ENCODE measurements at regions not wholly inside any gene's neighbourhood (a gene's known extent, or its start where the extent isn't known, plus 50 kb on each side); places are given as distances from the start of the nearest gene placed in this dataset.

- no peak overlapping the region for H3K27ac ChIP-seq (ENCODE audit: low read depth in 2 of 2, low read length in 1 of 2)
- H3K9me3 ChIP-seq (ENCODE audit: control insufficient read depth in 2 of 2, insufficient read depth in 1 of 2, low read depth in 1 of 2, low read length in 1 of 2), result no peaks in the 10 kb centered on the region
- no peaks in the 10 kb centered on the region for H3K27me3 ChIP-seq (ENCODE audit: control insufficient read depth in 1 of 2, insufficient read depth in 2 of 2, low read length in 2 of 2)
- 64 to 67% methylated on average over 3 of the region's 3 CpGs for WGBS, 2 donors
- H3K4me1 ChIP-seq (ENCODE audit: control insufficient read depth in 2 of 2, insufficient read depth in 2 of 2, low read length in 1 of 2), result no peaks in the 10 kb centered on the region
- no peak overlapping the region for H3K4me3 ChIP-seq (ENCODE audit: low read depth in 1 of 2, low read length in 2 of 2)
- no peaks in the 10 kb centered on the region for H3K36me3 ChIP-seq (ENCODE audit: control insufficient read depth in 2 of 2, insufficient read depth in 2 of 2, low read length in 1 of 2)
Observed at GRCh38 chr12:65567820-65568219, 256.5 kb upstream of the HMGA2 start.

- Histone ChIP-seq H3K9me3 (ENCODE audit: control insufficient read depth in 2 of 2, insufficient read depth in 1 of 2, low read depth in 1 of 2, low read length in 1 of 2) (no peaks in the 10 kb centered on the region), H3K4me3 (ENCODE audit: low read depth in 1 of 2, low read length in 2 of 2) (no peak overlapping the region), H3K27ac (ENCODE audit: low read depth in 2 of 2, low read length in 1 of 2) (no peak overlapping the region), H3K27me3 (ENCODE audit: control insufficient read depth in 1 of 2, insufficient read depth in 2 of 2, low read length in 2 of 2) (no peaks in the 10 kb centered on the region), H3K36me3 (ENCODE audit: control insufficient read depth in 2 of 2, insufficient read depth in 2 of 2, low read length in 1 of 2) (no peaks in the 10 kb centered on the region), H3K4me1 (ENCODE audit: control insufficient read depth in 2 of 2, insufficient read depth in 2 of 2, low read length in 1 of 2) (no peaks in the 10 kb centered on the region)
- WGBS, 2 donors, result 60 to 62% methylated on average over 4 of the region's 4 CpGs
Observed at GRCh38 chr12:65568517-65568916, 255.8 kb upstream of the HMGA2 start.

DNA sequence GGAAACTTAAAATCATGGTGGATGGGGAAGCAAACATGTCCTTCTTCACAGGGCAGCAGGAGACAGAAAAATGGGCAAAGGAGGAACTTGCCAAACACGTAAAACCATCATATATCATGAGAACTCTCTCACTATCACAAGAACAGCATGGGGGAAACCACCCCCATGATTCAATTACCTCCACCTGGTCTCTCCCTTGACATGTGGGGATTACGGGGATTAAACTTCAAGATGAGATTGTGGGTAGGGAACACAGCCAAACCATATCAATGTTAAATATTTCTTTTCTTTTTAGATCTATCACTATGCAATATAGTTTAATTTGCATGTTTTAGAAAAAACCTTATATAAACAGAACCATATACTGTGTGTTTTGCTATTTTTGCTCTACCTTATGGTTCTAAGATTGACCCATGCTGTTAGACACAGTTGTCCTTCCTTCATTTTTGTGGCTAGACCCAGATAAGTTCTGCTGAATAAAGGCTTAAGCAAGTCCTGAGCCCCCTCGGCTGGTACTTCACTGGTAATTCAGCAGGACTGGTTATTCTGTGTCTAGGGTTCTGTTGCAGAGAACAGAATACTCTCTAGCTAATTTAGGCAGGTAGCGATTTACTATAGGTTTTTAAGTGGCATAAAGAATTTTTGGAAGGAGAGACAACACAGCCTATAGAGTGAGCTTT lies 253.7 kb upstream of the HMGA2 start:
- Histone ChIP-seq H3K27ac (ENCODE audit: low read depth in 2 of 2, low read length in 1 of 2) (no peak overlapping the region), H3K9me3 (ENCODE audit: control insufficient read depth in 2 of 2, insufficient read depth in 1 of 2, low read depth in 1 of 2, low read length in 1 of 2) (no peaks in the 10 kb centered on the region), H3K4me1 (ENCODE audit: control insufficient read depth in 2 of 2, insufficient read depth in 2 of 2, low read length in 1 of 2) (no peaks in the 10 kb centered on the region), H3K36me3 (ENCODE audit: control insufficient read depth in 2 of 2, insufficient read depth in 2 of 2, low read length in 1 of 2) (no peaks in the 10 kb centered on the region), H3K4me3 (ENCODE audit: low read depth in 1 of 2, low read length in 2 of 2) (no peak overlapping the region), H3K27me3 (ENCODE audit: control insufficient read depth in 1 of 2, insufficient read depth in 2 of 2, low read length in 2 of 2) (no peaks in the 10 kb centered on the region)
- 83 to 89% methylated on average over 4 of the region's 4 CpGs for WGBS, 2 donors

GRCh38 chr12:65574867-65575266 lies 249.4 kb upstream of the HMGA2 start:
- H3K9me3 ChIP-seq (ENCODE audit: control insufficient read depth in 2 of 2, insufficient read depth in 1 of 2, low read depth in 1 of 2, low read length in 1 of 2), result no peaks in the 10 kb centered on the region
- no peaks in the 10 kb centered on the region for H3K36me3 ChIP-seq (ENCODE audit: control insufficient read depth in 2 of 2, insufficient read depth in 2 of 2, low read length in 1 of 2)
- H3K4me1 ChIP-seq (ENCODE audit: control insufficient read depth in 2 of 2, insufficient read depth in 2 of 2, low read length in 1 of 2), result no peaks in the 10 kb centered on the region
- H3K4me3 ChIP-seq (ENCODE audit: low read depth in 1 of 2, low read length in 2 of 2), result no peak overlapping the region
- H3K27ac ChIP-seq (ENCODE audit: low read depth in 2 of 2, low read length in 1 of 2), result no peak overlapping the region
- H3K27me3 ChIP-seq (ENCODE audit: control insufficient read depth in 1 of 2, insufficient read depth in 2 of 2, low read length in 2 of 2), result no peaks in the 10 kb centered on the region

- no peaks in the 10 kb centered on the region for H3K27me3 ChIP-seq (ENCODE audit: control insufficient read depth in 1 of 2, insufficient read depth in 2 of 2, low read length in 2 of 2)
- no peaks in the 10 kb centered on the region for H3K9me3 ChIP-seq (ENCODE audit: control insufficient read depth in 2 of 2, insufficient read depth in 1 of 2, low read depth in 1 of 2, low read length in 1 of 2)
- no peak overlapping the region for H3K4me3 ChIP-seq (ENCODE audit: low read depth in 1 of 2, low read length in 2 of 2)
- no peaks in the 10 kb centered on the region for H3K36me3 ChIP-seq (ENCODE audit: control insufficient read depth in 2 of 2, insufficient read depth in 2 of 2, low read length in 1 of 2)
- no peaks in the 10 kb centered on the region for H3K4me1 ChIP-seq (ENCODE audit: control insufficient read depth in 2 of 2, insufficient read depth in 2 of 2, low read length in 1 of 2)
- no peak overlapping the region for H3K27ac ChIP-seq (ENCODE audit: low read depth in 2 of 2, low read length in 1 of 2)
- 85 to 89% methylated on average over 3 of the region's 3 CpGs for WGBS, 2 donors
Observed at GRCh38 chr12:65584016-65584415, 240.3 kb upstream of the HMGA2 start.

- Histone ChIP-seq H3K27ac (ENCODE audit: low read depth in 2 of 2, low read length in 1 of 2) (no peak overlapping the region), H3K4me3 (ENCODE audit: low read depth in 1 of 2, low read length in 2 of 2) (no peak overlapping the region), H3K9me3 (ENCODE audit: control insufficient read depth in 2 of 2, insufficient read depth in 1 of 2, low read depth in 1 of 2, low read length in 1 of 2) (no peaks in the 10 kb centered on the region), H3K27me3 (ENCODE audit: control insufficient read depth in 1 of 2, insufficient read depth in 2 of 2, low read length in 2 of 2) (no peaks in the 10 kb centered on the region), H3K36me3 (ENCODE audit: control insufficient read depth in 2 of 2, insufficient read depth in 2 of 2, low read length in 1 of 2) (no peaks in the 10 kb centered on the region), H3K4me1 (ENCODE audit: control insufficient read depth in 2 of 2, insufficient read depth in 2 of 2, low read length in 1 of 2) (no peaks in the 10 kb centered on the region)
- WGBS, 2 donors, result 52 to 68% methylated on average over 3 of the region's 3 CpGs
Observed at GRCh38 chr12:65585648-65586602, 238.4 kb upstream of the HMGA2 start.

DNA sequence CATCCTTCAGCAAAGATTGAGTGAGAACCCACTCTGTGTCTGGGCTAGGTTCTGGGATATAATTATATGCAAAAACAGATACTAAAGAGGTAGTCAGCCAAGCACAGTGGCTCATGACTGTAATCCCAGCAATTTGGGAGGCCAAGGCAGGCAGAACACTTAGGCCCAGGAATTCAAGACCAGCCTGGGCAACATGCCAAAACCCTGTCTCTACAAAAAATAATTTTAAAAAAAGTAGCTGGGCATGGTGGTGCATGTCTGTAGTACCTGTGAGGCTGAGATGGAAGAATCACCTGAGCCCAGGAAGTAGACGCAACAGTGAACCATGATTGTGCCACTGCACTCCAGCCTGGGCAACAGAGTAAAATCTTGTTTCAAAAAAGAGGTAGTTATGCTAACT lies 237.5 kb upstream of the HMGA2 start:
- Histone ChIP-seq H3K4me1 (ENCODE audit: control insufficient read depth in 2 of 2, insufficient read depth in 2 of 2, low read length in 1 of 2) (no peaks in the 10 kb centered on the region), H3K36me3 (ENCODE audit: control insufficient read depth in 2 of 2, insufficient read depth in 2 of 2, low read length in 1 of 2) (no peaks in the 10 kb centered on the region), H3K27ac (ENCODE audit: low read depth in 2 of 2, low read length in 1 of 2) (no peak overlapping the region), H3K27me3 (ENCODE audit: control insufficient read depth in 1 of 2, insufficient read depth in 2 of 2, low read length in 2 of 2) (no peaks in the 10 kb centered on the region), H3K9me3 (ENCODE audit: control insufficient read depth in 2 of 2, insufficient read depth in 1 of 2, low read depth in 1 of 2, low read length in 1 of 2) (no peaks in the 10 kb centered on the region), H3K4me3 (ENCODE audit: low read depth in 1 of 2, low read length in 2 of 2) (no peak overlapping the region)
- 55 to 94% methylated on average over 1 of the region's 1 CpG for WGBS, 2 donors

DNA sequence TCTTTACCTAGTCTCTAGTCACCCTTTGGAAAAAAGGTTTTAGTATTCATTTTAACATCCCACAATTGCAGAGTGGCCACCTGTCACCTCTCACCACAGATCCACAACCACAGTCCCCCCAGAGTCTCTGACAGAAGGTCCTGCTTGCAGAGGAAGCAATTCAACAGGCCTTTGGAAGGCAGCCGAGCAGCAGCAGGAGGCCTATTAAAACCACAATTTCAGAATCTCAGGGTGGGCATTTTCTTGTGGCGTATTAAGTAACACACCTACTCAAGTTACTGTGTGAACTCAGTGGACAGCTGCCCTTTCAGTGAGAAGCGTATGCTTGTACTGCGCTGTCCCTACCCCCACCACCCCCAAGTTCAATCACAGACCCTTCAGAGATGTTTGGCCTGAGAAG lies 234.0 kb upstream of the HMGA2 start:
- Histone ChIP-seq H3K27ac (ENCODE audit: low read depth in 2 of 2, low read length in 1 of 2) (no peak overlapping the region), H3K4me1 (ENCODE audit: control insufficient read depth in 2 of 2, insufficient read depth in 2 of 2, low read length in 1 of 2) (no peaks in the 10 kb centered on the region), H3K9me3 (ENCODE audit: control insufficient read depth in 2 of 2, insufficient read depth in 1 of 2, low read depth in 1 of 2, low read length in 1 of 2) (no peaks in the 10 kb centered on the region), H3K36me3 (ENCODE audit: control insufficient read depth in 2 of 2, insufficient read depth in 2 of 2, low read length in 1 of 2) (no peaks in the 10 kb centered on the region), H3K27me3 (ENCODE audit: control insufficient read depth in 1 of 2, insufficient read depth in 2 of 2, low read length in 2 of 2) (no peaks in the 10 kb centered on the region), H3K4me3 (ENCODE audit: low read depth in 1 of 2, low read length in 2 of 2) (no peak overlapping the region)
- 95 to 97% methylated on average over 4 of the region's 4 CpGs for WGBS, 2 donors

DNA sequence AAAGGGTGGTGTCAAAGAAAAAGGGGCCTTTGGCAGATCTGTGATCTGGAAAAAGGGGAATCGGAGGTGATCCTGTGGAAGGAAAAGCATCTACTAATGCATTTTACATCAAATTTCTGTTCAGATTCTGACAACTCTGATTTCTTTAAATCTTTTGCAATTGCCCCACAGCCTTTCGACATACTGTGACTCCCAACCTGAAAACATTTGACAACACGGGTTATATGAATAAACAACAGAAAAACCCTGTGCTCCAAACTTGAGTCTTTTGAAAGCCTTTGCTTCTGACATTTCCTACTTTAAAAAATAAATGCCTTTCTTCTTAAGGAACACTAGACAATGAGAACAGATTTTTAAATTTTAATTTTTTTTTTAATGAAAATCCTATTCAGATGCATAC lies 231.9 kb upstream of the HMGA2 start:
- H3K27ac ChIP-seq (ENCODE audit: low read depth in 2 of 2, low read length in 1 of 2), result no peak overlapping the region
- no peak overlapping the region for H3K4me3 ChIP-seq (ENCODE audit: low read depth in 1 of 2, low read length in 2 of 2)
- H3K36me3 ChIP-seq (ENCODE audit: control insufficient read depth in 2 of 2, insufficient read depth in 2 of 2, low read length in 1 of 2), result no peaks in the 10 kb centered on the region
- H3K4me1 ChIP-seq (ENCODE audit: control insufficient read depth in 2 of 2, insufficient read depth in 2 of 2, low read length in 1 of 2), result no peaks in the 10 kb centered on the region
- no peaks in the 10 kb centered on the region for H3K9me3 ChIP-seq (ENCODE audit: control insufficient read depth in 2 of 2, insufficient read depth in 1 of 2, low read depth in 1 of 2, low read length in 1 of 2)
- 94% methylated on average over 3 of the region's 3 CpGs for WGBS, 2 donors
- H3K27me3 ChIP-seq (ENCODE audit: control insufficient read depth in 1 of 2, insufficient read depth in 2 of 2, low read length in 2 of 2), result no peaks in the 10 kb centered on the region

Measured in esophagus (tissue), 2 donors.